Left kidney (tissue), 1 donor: ENCODE measurements at regions not wholly inside any gene's neighbourhood (a gene's known extent, or its start where the extent isn't known, plus 50 kb on each side); places are given as distances from the start of the nearest gene placed in this dataset.

ENCODE experiments used
- DNase-seq: peaks from one replicate; pipeline ENCODE4 v3.0.0-alpha.2; 2013

- no peak for DNase-seq
These were observed 145.4 kb upstream of the C1orf174 start for GRCh38 chr1:4045397-4046010.

DNA sequence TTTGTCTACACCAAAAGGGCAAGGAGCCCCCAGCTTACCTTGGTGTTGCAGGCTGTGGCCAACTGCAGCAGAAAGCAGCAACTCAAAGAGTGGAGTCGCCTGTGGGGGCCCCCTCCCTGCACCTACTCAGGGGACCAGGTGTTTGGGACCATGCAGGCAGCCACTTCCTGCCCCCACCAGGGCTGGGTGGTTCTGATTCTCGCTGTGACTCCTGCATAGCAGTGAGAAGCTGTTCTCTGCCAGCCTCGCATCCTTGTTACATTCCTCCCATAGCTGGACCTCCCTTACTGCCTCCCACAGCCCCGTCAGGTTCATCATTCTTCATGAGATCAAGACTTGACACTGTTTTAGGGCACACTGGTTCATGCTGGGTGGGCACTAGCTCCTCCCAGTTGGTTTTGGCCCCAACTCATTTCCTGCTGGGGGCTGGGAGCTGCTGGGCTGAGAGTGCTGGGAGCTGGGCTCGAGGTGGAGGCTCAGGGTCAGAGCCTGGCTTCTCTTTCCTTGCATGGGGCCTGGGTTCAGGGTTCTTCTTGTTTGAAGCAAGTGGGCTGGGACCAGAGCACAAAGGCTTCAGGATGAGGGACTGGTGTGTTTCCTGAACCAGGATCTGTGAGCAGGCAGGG is 146.9 kb upstream of the C1orf174 start:
- DNase-seq, result no peak

DNA sequence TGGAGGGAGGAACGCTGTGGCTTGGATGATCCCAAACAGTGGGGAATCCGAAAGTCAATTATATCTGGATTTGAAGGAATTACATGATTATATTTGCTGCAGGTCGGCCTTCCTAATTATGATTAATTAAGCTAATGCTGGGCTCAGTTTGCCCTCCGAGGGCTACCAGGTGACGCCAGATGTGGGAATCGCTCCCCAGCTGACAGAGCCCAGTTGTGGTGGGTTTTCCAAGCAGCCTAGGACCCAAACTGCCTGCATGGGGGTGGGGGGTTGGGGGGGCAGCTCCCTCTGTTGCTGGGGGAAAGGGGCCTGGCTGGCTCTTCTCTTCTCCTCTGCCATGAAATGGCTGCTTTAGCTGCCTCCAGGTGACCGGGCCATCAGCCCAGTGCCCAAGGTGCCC is 147.6 kb upstream of the C1orf174 start:
- no peak for DNase-seq

DNA sequence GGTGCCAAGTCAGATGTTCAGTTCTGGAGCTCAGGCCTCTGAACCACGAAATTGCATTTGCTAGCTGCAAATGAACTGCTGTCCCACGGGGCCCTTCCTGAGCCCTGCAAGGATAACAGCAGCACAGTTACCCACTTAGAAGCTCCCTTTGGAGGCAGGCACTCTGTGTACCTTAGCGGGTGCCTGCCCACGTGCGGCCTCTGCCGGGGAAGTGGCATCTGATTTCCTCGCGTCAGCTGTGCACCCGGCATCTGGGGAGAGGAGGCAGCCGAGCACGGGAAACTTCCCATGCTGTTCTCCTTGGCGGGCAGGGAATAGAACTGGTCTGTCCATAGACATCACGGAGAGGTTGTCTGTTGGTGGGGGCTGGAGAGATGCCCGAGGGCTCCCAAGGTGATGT is 148.0 kb upstream of the C1orf174 start:
- DNase-seq, result no peak

GRCh38 chr1:4048921-4049320 is 148.8 kb upstream of the C1orf174 start:
- DNase-seq, result no peak

GRCh38 chr1:4050998-4051397 is 150.9 kb upstream of the C1orf174 start:
- no peak for DNase-seq

- DNase-seq, result no peak
These were observed 152.6 kb upstream of the C1orf174 start for GRCh38 chr1:4052657-4053056.

DNA sequence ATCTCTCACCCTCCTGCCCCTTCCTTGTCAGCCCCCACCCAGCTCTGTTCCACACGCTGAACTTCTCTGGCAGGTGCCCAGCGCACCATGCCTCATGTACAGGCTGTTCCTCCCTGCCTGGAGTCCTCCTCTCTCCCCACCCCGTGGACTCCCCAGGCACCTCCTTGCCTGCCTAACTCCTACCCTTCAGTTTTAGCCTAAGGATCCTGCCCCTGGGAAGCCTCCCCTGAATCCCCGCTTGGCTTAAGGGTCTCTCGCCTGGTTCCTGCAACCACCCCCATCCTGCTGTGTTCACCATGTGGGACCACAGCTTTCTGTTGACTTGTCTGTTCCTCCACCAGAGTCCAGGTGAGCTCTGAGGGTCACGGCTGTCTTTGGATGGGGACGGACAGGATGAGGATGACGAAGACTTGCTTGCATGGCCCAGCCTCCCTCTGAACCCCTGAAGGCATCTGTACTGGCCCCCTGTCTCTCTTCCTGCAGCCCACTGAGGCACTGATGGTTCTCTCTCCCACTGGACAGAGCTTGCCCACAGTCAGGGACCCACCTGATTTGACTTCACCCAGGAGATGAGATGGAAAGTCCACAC is 153.2 kb upstream of the C1orf174 start:
- no peak for DNase-seq

DNA sequence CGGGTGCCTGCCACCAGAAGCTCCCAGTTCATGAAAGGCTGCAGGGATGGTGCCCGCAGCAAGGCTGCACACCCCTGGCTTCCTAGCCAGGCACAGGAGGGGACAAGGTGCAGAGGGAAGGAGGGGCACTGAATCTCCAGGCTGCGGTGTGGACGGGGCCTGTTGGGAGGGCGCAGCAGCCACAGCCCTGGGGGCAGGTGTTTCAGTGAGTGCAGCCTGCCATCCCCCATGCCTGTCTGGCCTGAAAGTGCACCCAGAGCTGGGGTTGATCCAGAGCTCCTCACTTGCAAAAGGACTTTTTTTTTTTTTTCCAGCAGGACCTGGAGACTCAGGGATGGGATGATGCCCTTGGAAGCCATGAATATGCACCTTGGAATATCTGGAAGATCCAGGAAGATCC is 153.7 kb upstream of the C1orf174 start:
- no peak for DNase-seq

- no peak for DNase-seq
These were observed 155.4 kb upstream of the C1orf174 start for GRCh38 chr1:4055294-4055967.

GRCh38 chr1:4056422-4056821 is 156.3 kb upstream of the C1orf174 start:
- DNase-seq, result no peak

GRCh38 chr1:4056989-4057388 is 156.9 kb upstream of the C1orf174 start:
- DNase-seq, result no peak

DNA sequence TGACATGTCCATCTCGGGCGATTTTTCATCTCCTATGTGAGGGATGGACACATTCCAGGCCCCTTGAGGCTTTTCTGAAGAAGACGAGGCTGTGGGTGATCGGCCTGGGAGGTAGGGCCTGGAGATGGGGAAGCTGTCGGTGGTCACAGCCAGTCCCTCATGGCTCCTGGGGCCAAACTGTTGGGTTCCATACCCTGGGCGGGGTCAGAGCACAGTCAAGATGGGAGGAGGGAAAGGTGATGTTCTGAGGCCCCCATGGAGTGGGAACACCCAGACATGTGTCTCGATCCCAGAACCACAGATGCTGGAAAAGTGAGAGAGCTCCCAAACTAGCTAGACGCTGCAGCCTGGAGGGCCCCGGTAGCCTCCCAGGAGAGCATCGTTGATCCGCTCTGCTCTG is 157.5 kb upstream of the C1orf174 start:
- no peak for DNase-seq

DNA sequence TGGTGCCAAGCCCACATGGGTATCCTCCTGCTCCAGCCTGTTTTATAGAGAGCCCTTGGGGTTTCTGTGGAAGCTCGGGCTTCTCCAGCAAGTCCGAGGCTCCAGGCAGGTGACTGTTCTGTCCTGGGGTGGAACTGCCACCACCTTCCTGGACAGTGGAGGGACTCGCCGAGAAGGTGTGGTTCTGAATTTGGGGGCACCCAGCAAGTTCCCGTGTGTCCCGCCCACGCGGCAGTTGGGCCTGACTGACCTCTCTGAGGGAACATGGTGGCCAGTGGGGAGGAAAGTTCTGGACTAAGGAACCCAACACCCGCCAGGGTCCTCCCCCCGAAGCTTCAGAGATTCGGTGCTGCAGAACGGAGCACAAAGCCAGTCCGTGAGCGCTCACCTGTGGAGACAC is 158.1 kb upstream of the C1orf174 start:
- no peak for DNase-seq

DNA sequence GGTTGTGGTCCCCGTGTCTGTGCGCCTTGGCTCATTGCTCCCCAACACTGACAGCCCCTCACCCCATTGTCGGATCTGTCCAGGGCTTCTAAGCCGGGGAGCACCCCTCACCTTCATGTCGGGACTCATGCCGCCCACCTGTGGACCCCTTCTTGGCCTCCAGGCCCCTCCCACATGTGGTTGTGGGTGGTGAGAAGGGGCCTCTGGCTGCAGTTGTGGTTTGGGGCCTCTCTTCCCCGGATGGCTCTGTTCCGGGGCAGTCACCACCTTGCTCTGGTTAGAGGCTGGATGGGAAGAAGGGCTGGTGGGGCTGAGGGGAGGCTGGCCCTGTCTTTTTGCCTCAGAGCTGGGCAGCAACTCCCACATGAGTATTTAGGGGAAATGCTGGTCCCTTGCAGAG is 158.6 kb upstream of the C1orf174 start:
- DNase-seq, result no peak

DNA sequence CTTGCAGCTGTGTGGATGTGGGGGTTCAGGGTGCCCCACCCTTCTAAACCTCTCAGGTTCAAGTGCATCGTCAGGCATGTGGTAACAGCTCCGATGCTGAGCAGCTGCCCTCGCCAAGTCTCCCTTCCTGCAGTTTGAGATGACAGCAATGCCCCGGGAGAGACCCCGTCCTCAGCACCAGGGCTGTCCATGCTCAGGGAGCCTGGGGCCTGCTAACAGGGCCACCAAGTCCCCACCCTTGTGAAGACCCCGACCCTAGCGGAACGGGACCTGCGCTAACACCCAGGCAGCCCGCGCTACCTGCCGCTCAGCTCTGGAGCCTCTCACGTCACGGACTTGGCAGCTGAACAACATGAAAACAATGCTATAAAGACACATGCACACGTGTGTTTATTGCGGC is 159.2 kb upstream of the C1orf174 start:
- no peak for DNase-seq

- no peak for DNase-seq
These were observed 160.8 kb upstream of the C1orf174 start for GRCh38 chr1:4060850-4061249.

GRCh38 chr1:4061521-4062031 is 161.5 kb upstream of the C1orf174 start:
- no peak for DNase-seq

DNA sequence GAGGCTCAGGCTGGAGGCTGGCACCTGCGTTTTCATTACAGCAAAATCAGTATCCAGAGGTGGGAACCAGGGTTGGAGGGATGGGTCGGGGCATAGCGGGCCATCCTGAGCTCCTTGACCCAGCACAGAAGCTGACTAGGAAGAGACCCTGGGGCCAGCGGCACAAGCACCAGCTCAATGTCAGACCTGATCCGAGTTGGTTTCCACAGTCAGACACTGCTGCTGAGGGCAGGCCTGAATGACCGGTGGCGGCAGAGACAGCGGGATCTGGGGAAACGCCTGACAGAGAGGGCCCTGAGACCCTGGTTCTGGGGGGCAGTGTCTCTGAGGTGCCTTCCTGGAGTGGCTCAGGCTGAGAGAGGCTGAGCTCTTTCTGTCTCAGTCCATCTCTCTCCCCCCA is 162.0 kb upstream of the C1orf174 start:
- no peak for DNase-seq

DNA sequence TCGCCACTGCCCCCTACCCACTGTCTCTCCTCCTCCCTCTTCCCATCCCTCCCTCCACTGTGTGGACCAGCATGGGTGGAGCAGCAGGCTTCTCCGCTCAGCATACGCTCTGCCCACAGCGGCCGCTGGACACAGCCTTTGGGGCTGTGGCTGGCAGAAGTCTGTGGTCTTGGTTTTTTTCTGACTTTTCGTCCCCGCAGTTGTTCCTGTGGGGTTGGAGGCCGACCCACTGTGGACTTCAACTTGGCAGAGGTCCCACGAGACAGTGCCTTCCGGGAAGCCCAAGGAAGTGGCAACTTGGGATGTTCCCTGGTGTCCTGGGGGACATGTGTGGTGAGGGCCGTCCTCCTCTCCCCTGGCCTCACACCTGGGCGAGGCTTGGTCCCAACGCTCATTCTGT is 162.5 kb upstream of the C1orf174 start:
- DNase-seq, result no peak

- no peak for DNase-seq
These were observed 162.9 kb upstream of the C1orf174 start for GRCh38 chr1:4062992-4063391.

DNA sequence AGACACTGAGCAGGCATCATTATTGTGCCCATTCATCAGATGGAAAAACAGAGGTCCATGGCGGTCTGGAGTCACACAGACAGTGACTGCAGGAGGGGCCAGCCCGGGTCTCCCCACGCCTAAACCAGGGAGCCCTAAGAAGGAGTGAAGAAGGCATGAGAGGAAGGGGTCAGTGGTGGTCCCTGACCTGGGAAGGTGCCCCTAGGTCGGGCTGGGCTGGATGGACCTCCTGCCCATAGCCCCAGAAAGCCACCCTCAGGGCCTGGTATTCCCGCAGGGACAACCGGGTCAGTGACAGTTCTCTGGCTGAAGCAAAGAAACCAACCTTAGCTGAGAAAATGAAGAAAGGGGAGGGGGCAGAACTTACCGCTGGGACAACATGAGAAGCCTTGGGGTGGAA is 163.4 kb upstream of the C1orf174 start:
- no peak for DNase-seq

GRCh38 chr1:4064150-4064889 is 164.2 kb upstream of the C1orf174 start:
- DNase-seq, result no peak
